HL-60 (cell line): ENCODE measurements at regions not wholly inside any gene's neighbourhood (a gene's known extent, or its start where the extent isn't known, plus 50 kb on each side); places are given as distances from the start of the nearest gene placed in this dataset.

Experiments
- DNase-seq, 2 experiments: peaks; one replicate each; pipeline ENCODE4 v3.0.0-alpha.2; 2010 to 2020; ENCODE audit warnings: low read depth in 1 of 2, low spot score in 1 of 2
- H3K27ac ChIP-seq: fragments of 250-450 bp; sonication (Bioruptor Pico); replicated peaks from 2 replicates; pipeline ENCODE4 v1.5.1; 2020; ENCODE audit warnings: mild to moderate bottlenecking, moderate library complexity
- H3K27me3 ChIP-seq: fragments of 250-450 bp; sonication (Bioruptor Pico); 2 replicates; pipeline ENCODE4 v1.5.1; 2021; ENCODE audit warnings: mild to moderate bottlenecking, moderate library complexity; ENCODE audit not compliant: insufficient read depth, poor library complexity, severe bottlenecking
- H3K4me3 ChIP-seq: replicated peaks from 2 replicates; pipeline ENCODE4 v1.5.1; 2011; ENCODE audit warnings: mild to moderate bottlenecking, control low read depth, low read length; ENCODE audit not compliant: insufficient read depth
- GABPA ChIP-seq: IDR thresholded peaks from 2 replicates; pipeline ENCODE4 v1.6.1; 2012; ENCODE audit warnings: low read depth
- POLR2AphosphoS5 ChIP-seq: IDR thresholded peaks from 2 replicates; pipeline ENCODE4 v1.6.1; 2012; ENCODE audit warnings: low read depth
- SPI1 ChIP-seq: IDR thresholded peaks from 2 replicates; pipeline ENCODE4 v1.6.1; 2012; ENCODE audit warnings: low read depth, mild to moderate bottlenecking, borderline replicate concordance
- TF ChIP-seq, protein P1 (sequence below): IDR thresholded peaks from one replicate; pipeline ENCODE4 v1.5.1; 2011; ENCODE audit warnings: low read length, control low read depth, inconsistent platforms; ENCODE audit not compliant: insufficient read depth
- TF ChIP-seq, protein P2 (sequence below): IDR thresholded peaks from 2 replicates; pipeline ENCODE4 v1.6.1; 2012; ENCODE audit warnings: low read depth; ENCODE audit not compliant: insufficient replicate concordance

DNA sequence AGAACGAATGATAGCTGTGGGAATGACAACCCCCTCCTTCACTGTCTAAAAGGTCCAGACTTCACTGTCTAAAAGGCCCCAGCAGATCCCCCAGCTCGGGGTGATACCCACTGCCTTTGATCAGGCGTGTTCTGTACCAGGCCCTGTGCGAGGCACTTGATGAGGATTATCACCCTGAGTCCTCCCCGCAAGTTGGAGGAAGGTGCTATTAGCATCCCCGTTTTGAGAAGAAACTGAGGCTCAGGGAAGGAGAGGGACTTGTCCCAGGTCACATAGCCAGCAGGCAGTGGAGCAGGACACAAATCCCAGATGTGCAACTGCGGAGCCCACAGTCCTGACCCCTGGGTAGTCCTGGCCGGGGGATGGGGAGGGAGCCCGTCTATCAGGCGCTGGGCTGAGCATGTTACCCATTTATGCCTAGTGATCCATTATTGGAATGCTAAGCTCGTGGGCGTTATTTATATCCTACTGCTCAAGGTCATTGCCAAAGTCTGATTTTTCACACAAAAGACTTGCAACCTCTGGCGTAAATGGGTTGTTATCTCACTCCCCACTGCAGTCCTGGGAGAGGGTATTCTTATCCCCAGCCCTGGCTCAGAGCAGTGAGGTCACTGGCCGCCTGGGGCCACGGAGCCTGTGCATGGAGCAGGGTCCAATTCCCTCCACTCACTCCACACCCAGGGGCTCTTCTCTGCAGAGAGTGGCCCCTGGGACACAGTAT is 722.2 kb downstream of the MATN1 start:
- Histone ChIP-seq H3K27me3 (no peaks in the 10 kb centered on the region), H3K4me3 (no peak overlapping the region), H3K27ac (no peak overlapping the region)
- TF ChIP-seq, protein P1, sequence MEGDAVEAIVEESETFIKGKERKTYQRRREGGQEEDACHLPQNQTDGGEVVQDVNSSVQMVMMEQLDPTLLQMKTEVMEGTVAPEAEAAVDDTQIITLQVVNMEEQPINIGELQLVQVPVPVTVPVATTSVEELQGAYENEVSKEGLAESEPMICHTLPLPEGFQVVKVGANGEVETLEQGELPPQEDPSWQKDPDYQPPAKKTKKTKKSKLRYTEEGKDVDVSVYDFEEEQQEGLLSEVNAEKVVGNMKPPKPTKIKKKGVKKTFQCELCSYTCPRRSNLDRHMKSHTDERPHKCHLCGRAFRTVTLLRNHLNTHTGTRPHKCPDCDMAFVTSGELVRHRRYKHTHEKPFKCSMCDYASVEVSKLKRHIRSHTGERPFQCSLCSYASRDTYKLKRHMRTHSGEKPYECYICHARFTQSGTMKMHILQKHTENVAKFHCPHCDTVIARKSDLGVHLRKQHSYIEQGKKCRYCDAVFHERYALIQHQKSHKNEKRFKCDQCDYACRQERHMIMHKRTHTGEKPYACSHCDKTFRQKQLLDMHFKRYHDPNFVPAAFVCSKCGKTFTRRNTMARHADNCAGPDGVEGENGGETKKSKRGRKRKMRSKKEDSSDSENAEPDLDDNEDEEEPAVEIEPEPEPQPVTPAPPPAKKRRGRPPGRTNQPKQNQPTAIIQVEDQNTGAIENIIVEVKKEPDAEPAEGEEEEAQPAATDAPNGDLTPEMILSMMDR: no peak
- TF ChIP-seq POLR2AphosphoS5: no peak
- TF ChIP-seq SPI1: no peak
- TF ChIP-seq, protein P2, sequence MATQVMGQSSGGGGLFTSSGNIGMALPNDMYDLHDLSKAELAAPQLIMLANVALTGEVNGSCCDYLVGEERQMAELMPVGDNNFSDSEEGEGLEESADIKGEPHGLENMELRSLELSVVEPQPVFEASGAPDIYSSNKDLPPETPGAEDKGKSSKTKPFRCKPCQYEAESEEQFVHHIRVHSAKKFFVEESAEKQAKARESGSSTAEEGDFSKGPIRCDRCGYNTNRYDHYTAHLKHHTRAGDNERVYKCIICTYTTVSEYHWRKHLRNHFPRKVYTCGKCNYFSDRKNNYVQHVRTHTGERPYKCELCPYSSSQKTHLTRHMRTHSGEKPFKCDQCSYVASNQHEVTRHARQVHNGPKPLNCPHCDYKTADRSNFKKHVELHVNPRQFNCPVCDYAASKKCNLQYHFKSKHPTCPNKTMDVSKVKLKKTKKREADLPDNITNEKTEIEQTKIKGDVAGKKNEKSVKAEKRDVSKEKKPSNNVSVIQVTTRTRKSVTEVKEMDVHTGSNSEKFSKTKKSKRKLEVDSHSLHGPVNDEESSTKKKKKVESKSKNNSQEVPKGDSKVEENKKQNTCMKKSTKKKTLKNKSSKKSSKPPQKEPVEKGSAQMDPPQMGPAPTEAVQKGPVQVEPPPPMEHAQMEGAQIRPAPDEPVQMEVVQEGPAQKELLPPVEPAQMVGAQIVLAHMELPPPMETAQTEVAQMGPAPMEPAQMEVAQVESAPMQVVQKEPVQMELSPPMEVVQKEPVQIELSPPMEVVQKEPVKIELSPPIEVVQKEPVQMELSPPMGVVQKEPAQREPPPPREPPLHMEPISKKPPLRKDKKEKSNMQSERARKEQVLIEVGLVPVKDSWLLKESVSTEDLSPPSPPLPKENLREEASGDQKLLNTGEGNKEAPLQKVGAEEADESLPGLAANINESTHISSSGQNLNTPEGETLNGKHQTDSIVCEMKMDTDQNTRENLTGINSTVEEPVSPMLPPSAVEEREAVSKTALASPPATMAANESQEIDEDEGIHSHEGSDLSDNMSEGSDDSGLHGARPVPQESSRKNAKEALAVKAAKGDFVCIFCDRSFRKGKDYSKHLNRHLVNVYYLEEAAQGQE: no peak
- TF ChIP-seq GABPA: no peak
- DNase-seq: no peak

DNA sequence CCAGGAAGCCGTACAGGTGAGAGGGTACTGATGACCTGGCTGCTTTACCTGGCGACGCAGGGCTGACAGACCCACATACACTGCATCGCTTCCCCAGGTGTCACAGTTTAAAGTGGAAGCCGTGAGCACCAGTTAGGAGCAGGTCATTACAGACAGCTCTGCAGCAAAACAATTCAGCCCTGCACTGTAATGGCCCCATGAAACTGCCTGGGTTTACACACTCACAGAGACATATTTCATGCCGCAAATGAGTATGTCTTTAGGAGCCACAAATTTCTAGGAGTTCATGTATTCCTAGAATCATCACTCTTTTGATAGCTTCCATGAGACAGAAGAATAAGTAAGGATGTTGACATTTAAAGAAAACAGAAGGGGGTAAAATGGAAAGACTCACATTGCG is 723.1 kb downstream of the MATN1 start:
- TF ChIP-seq GABPA: no peak
- no peak for TF ChIP-seq SPI1
- TF ChIP-seq, protein P1: no peak
- TF ChIP-seq, protein P2: no peak
- no peak for TF ChIP-seq POLR2AphosphoS5
- no peaks in the 10 kb centered on the region for H3K27me3 ChIP-seq
- no peak for DNase-seq
- no peak overlapping the region for H3K4me3 ChIP-seq
- H3K27ac ChIP-seq: no peak overlapping the region

DNA sequence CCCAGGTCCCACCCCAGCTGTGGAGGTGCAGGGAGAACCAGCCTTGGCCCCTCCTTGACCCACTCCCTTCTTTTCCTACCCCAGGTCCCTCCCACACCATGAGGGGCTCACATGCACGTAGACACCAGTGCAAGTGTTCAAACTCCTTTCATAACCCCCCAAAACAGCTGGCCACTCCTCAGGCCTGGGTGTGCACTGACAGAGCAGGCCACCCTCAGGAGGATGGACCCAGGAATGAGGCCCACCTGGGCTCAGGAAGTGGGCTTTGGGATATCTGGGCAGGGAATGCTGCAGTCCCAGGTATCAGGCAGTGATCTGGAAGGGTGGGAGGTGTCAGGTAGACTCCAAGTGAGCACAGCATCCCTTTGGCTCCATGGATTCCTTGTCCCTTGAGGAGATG is 723.8 kb downstream of the MATN1 start:
- no peaks in the 10 kb centered on the region for H3K27me3 ChIP-seq
- DNase-seq: no peak
- H3K4me3 ChIP-seq: no peak overlapping the region
- H3K27ac ChIP-seq: no peak overlapping the region
- TF ChIP-seq, protein P1: no peak
- TF ChIP-seq GABPA: no peak
- TF ChIP-seq, protein P2: no peak
- no peak for TF ChIP-seq SPI1
- TF ChIP-seq POLR2AphosphoS5: no peak
